GM04504 (cell line): ENCODE measurements at regions not wholly inside any gene's neighbourhood (a gene's known extent, or its start where the extent isn't known, plus 50 kb on each side); places are given as distances from the start of the nearest gene placed in this dataset.
"Not testable (repeated sequence)": the region's sequence is repeated elsewhere in the genome, so short reads cannot be mapped to it uniquely, and the experiment has no call there.

Source experiments
- DNase-seq: peaks from one replicate; pipeline ENCODE4 v3.0.0-alpha.2; 2012; ENCODE audit warnings: low read depth

DNA sequence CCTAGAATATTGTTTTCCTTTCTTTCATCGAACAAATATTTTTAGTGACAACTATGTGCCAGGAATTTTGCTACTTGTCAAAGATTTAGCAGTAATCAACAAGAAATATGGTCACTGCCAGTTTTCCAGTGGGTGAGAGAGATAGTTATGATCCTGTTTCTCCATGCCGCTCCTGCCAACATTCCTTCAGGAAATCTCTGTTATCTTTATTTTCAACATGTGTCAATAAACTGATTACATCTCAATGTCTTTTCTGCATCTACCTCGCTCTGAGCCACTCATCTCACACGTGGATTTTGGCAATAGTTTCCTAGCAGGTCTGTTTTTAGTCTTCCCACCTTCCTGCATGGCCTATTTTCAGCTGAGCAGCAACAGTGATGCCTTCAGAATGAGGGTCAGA is 650.0 kb upstream of the STXBP6 start:
- no peak for DNase-seq

DNA sequence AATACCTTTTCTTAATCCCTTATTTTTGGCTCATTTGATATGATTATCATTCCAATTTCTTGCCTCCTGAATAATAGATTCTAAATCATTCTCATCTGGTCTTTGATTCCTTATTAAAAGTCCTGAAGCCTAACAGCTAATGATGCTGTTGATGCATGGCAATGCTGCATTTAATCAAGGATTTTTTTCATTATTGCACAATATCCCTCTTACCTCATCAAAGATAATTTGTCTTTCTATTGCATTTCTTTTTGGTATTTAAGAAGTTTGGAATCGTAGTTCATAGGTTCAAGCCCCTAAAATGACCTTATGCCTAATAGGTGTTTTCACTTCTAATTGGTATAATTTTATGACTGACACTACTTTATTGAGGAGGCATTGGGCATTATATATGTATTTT is 648.2 kb upstream of the STXBP6 start:
- no peak for DNase-seq

DNA sequence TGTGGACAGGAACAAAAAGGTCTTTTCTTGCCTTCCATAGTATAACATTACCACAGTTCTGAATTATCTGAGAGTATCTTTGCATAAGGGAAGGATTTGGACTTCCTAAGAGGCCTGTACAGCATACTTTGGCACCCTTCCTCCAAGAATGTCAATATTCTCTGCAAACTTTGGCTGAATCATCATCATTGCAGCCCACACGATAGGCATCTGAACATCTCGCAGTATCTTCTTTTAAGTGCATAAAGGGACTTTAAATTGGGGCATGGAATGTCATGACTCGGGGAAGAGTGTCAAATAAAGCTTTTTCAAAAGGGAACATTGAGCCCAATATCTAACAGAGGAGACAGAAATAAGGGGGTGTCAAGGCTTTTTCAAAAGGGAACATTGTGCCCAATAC is 646.2 kb upstream of the STXBP6 start:
- DNase-seq: no peak

DNA sequence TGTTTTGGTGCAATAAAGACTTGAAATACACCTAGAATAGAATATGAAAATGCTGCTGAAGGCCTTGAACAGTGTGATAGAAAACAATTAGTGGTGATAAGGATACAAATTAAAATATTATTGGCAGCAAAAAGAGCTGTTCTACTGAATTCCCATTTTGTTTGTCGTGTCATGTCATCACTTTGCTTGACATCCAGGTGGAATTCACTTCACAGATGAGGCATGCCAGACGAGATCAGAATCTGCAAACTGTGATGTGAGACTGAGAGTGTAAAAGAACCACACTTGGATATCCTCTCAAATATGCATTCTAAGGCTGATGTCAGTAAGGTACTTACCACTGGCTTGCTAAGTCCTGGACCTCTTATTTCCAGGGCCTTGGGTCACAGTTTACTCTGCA is 635.1 kb upstream of the STXBP6 start:
- no peak for DNase-seq

DNA sequence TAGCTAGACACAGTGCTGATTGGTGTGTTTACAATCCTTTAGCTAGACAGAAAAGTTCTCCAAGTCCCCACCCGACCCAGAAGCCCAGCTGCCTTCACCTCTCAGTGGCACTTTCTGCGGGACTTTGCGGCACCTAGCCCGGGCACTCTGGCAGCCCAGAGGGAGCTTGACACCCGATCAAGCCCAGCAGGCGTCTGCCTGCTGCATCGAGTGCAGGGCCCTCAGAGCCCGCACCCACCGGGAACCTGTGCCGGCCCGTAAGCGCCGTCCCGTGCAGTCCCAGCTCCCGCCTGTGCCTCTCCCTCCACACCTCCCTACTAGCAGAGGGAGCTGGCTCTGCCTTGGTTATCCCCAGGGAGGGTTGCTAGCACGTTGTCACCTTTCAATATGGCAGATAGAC is 631.0 kb upstream of the STXBP6 start:
- DNase-seq: no peak

DNA sequence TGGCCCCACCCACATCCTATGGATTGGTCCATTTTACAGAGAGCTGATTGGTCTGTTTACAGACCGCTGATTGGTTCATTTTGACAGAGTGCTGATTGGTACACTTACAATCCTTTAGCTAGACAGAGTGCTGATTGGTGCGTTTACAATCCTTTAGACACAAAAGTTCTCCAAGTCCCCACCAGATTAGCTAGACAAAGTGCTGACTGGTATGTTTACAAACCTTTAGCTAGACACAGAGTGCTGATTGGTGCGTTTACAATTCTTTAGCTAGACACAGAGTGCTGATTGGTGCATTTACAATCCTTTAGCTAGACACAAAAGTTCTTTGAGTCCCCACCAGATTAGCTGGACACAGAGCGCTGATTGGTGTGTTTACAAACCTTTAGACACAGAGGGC is 630.6 kb upstream of the STXBP6 start:
- not testable (repeated sequence) for DNase-seq

DNA sequence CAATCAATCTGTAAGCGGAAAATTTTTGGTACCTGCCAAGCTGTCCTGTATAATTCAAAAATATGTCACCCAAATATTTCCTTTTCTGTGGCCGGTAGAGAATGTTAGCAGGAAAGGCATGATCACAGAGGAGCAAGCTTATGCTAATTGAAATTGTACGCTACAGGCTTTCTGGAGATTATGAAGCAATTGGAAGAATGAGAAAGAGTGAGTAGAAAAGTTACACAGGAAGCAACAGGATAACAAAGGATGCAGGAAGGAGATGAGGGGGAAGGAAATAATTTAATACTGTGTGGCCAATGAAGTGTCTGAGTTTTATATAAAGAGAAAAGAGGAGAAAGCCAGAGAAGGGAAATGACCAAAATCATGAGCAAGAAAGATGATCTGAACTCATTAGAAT is 627.2 kb upstream of the STXBP6 start:
- no peak for DNase-seq

DNA sequence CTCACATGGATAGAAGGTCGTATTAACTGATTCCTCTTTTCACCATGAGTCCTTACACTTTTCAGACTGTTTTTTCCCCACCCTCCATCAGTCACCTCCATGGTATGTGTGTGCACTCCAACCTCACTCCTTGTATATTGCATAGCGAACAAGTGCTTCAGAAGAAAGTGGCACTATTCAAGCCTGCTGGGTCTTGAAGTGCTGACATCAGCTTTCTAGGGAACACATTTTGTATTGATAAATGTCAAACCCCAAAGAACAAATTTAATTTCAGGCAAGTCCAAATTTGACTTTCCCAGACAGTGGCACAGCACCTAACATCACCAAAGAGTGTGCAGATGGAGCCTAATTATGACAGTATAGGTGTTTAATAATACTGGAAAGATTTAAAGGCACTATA is 617.4 kb upstream of the STXBP6 start:
- DNase-seq: no peak

DNA sequence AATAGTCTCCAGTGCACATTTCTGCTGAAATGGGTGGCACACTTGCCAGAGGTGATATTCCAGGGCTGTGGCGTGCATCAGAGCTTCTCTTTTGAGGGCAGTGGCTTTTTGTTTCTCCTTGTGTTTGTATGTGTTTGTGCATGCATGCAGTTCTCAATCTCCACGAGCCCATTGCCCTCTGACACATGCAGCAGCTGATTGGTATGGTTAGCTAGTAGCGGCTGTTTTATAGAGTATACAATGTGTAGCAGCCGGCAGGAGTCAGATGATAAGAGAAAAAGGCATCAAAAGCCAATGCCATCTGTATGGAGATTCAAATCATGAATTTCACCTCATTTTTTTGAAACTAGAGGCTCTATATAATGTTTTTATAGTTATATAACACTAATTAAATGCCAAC is 616.9 kb upstream of the STXBP6 start:
- no peak for DNase-seq

DNA sequence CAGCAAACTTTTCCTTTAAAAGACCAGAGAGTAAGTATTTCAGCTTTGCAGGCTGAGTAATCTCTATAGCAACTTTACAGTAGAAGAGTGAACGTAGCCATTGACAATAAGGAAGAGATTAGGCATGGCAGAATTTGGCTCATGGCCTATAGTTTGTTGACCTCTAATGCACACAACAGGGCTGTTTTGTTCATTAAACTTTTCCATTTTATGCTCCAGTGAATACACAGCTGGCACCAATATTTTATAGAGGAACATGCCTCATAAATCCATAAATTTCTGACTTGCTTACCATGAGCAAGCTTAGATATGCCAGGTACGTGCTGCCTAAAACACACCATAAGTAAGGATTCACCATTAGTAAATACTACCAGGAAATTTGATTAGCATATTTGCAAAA is 609.0 kb upstream of the STXBP6 start:
- no peak for DNase-seq

DNA sequence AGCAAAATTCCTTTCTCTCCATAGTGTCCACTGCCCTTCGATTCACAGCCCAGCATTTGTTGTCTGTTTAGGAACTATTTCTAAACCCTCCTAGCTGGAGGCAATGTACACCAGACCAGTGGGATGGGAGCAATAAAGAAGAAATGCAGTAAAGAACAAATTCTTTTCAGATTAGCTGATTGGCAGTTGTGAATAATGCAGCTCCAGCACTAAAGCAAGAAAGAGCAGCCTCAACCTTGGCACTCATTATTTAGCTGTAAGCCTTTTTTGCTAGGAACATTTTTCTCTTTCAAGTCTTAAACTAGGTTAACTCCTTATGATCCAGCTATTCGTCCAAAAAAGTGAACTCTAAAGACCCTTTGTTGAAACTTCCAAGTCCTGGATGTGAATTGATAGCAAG is 580.5 kb upstream of the STXBP6 start:
- DNase-seq: no peak

DNA sequence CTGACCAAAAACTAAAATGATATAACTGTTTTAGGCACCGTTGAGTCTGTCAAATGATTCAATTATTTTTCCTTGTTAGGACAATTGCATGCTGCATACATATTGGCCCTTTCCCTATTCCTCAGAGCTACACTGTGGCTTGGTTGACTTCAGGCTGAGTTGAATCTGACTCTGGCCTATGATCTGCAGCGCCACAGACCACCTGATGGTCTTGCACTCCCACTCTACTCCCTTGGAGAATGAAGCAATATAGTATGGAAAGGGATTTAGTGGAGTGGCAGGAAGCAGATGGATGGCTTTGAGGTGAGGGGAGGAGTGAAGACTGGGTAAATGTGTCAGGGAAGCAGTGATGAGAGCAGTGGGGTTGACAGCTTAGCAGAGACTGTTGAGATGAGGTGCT is 579.0 kb upstream of the STXBP6 start:
- no peak for DNase-seq

DNA sequence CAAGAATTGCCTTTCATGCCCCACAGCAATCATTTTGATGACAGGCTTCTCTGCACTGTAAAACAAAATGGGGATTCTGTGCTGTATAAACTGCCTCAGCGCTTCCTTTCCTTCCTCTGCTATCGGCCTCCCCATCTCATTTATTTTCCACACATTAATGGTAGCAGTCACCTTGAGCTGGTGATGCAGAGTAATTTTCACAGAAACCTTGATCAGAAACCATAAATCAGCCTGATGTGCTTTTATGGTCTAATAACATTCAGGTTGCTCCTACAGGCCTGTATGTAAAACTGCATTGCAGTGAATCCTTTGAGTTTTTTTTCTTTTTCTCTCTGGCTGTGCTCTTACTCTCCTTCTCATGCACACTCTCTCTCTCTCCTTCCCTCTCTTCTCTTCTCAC is 578.4 kb upstream of the STXBP6 start:
- DNase-seq: no peak

DNA sequence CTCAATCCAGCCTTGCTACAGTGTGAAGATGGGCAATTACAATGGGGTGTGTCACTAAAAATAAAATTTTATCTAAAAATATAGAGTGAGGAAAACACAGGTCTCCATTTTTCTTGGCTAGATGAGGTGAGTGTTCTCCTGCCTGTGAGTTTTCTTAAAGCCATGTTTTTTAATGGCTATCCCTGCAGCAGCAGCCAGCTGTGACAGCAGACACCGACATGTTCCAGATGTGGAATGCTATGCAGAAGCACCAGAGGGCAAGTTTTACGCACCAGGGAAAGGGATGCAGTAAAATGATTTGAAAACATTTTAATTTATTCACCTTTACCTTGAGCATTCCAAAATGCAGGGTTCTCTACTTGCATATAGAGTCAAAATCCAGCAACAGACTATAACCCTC is 577.0 kb upstream of the STXBP6 start:
- no peak for DNase-seq

DNA sequence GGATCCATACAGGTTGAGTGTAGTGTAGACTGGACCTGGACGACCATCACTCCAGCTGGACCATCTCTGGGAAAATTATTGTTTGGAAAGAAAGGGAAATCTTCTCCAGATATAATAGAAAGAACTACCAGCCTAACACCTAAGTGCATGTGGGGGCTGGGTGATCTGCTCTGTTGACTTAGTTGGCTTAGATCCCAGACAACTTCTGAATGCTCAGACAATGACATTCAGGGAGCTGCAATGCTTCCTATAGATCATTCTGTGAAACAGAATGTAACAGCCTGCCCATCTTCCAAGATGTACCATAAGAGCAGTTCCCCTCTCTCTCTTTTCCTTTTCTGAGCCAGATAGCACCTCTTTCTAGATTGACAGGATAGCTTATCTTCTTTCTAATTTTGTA is 572.8 kb upstream of the STXBP6 start:
- DNase-seq: no peak

DNA sequence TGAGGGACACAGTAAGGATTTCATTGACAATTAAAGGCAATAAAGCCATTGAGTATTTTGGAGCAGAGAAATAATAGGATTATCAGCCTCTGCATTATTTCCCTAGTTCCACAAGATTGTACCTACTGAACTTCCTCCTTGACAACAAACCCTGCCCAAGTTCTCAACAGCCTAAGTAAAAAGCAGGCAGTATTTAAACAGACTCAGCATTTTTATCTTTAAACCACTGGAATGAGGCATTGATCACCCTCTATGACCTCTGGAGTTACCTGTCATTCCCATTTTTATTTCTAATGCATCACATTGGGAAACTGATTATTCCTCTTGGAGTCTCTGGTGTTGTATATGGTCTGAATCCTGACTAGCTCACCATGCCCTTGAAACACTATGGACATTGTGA is 570.6 kb upstream of the STXBP6 start:
- DNase-seq: no peak

DNA sequence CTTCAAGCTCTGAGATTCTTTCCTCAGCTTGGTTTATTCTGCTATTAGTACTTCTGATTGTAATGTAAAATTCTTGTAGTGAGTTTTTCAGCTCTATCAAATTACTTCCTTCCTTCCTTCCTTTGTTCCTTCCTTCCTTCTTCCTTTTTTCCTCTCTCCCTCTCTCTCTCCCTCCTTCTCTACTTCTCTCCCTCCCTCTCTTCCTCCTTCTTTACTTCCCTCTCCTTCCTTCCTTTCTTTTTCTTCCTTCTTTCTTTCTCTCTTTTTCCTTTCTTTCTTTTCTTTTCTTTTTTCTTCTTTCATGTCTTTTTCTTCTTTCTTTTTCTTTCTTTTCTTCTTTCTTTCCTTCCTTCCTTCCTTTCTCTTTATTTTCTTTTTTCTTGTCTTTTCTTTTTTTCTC is 565.2 kb upstream of the STXBP6 start:
- no peak for DNase-seq

DNA sequence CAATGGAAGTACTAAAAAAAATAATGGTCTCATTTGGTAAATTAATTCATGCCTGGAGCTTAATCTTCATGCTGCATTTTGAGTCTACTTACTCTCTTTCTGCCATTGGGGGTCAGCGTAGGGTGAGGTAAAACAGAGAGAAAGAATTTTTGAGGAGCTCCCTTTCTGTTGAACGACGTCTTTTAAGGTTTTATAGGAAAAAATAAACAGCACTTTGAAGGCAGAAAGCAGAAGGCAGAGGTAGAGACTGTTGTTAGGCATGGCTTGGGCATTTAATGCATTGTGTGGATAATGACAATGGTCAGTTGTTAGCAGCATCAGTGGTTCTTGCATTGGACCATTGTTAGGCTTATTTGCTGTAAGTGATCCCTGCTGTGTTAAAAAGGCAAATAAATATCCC is 557.2 kb upstream of the STXBP6 start:
- no peak for DNase-seq

DNA sequence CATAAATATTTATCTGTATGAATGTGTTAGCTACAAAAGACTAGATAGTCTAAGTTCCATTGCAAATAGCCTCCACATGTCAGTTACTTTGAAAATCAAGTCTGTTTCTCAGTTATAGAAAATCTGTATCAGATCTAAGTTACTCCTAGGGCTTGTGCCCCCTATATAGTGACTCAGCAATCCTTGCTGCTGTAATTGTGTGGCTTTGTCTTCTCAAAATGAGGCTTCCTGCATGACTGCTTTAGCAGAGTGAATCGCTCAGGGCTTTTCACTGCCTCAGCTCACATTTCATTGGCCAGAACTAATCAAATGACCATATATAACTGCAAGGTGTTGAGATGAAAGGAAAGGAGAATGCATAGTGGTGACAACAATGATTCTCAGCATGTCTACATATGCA is 552.2 kb upstream of the STXBP6 start:
- DNase-seq: no peak

DNA sequence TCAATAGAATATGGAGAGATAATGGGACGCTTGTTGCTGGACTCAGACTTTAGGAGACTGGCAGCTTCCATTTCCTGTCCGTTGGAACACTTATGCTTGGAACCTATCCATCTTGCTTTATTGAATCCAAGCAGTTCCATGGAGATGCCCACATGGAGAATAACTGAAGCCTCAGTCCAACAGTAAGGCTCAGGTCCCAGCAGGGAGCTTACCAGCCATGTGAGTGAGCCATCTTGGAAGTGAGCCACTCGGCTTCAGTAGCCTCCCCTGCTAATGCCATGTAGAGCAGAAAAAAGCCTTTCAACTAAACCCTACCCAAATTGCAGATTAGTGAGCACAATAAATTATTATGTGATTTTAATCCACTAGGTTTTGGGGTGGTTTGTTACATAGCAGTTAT is 538.8 kb upstream of the STXBP6 start:
- DNase-seq: no peak

DNA sequence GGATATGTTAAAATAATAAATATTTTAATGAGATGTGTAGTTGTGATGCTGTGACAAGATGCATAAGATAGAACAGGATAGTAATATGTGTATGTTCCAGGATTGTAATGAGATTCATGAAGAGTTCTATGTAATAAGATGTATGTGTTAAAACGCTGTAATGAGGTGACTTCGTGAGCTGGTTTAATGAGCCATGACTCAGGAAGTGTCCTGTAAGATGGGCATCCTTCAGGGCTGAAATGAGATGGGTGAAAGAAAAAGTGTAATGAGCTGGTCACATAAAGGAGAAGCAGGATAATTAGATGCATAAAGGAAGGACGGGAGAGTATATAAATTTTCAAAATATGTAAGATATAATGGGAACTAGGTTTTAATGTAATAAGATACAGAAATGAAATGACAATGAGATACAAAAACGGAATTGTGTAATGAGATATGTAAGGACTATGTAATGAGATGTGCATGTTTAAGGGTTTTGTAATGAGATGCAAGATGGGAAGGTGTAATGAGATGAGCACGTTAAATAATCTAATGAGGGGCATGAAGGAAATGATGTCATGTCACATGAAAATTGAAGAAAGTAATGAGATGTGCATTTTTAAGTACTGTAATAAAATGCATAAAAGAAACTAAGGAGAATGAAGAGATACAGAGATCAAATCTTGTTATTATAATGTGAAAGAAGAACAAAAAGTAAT is 524.8 kb upstream of the STXBP6 start:
- DNase-seq: no peak

DNA sequence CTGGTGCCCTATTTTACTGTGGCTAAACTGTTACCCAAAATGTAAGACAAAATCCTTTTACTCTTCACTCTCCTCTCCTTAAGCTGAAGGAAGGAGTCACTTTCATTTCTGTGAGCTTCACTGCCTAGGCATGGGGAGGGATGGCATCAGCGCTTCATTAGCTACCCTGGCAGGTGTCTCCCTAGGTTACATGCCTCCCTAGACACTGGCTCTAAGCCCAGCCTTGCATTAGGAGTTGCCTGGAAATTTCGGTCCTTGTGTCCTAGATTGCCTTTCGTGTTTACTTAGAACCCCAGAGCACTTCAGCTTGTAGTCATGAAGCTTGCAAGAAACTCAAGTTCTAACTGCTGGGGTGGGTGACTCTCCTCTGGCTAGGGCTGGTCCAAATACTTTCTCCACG is 520.5 kb upstream of the STXBP6 start:
- DNase-seq: no peak

DNA sequence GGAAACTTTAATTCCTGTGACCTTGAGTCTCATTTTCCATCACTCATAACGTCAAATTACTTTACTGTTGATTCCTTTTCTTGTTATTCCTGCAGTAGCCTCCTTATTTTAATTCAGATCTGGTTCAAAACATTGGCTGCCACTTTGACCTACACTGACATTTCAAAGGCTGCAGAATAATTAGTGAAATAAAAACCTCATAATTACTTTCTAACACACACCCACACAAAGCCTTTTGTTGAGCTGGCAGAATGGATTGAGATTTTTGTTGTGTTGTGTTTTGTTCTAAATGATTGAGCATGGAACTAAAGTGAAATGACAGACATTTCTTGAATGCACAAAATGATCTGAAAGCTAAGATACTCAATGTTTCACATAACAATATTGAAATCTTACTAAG is 507.5 kb upstream of the STXBP6 start:
- no peak for DNase-seq

DNA sequence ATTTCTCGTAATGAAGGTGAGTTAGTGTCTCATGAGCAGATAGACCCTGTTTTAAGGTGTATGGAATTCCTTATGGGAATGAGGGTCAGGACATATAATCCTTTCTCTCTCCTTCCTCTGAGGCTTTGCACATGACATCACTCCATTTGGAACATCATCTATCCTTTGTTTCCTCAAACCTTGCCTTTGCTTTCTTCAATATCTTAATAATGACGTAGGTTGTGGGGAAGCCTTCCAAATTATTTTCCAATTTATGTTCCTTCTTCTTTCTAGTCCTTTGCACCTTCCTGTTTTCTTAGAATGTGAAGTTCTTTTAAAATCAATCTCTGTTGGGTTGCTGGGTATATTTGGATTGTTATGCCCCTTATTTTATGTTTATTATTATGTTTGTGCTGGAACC is 502.9 kb upstream of the STXBP6 start:
- DNase-seq: no peak

DNA sequence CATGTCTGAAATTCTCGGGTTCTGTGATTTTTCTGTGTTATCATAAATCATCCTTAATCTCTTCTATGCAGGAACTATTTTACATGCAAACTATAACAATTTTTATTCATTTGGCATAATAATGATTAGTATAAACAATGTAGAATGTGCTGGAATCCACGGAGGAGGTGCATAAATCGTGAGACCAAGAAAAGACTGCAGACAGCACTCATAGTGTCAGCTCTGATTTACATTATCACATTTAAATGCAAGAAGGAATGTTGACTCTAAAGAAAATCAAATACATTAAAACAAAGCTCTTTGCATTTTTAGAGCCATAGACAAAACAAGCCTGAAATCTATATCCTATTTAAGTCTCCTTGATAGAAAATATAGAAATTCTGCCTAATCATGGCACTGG is 501.7 kb upstream of the STXBP6 start:
- DNase-seq: no peak
